HG03460 (cell line): ENCODE measurements at regions not wholly inside any gene's neighbourhood (a gene's known extent, or its start where the extent isn't known, plus 50 kb on each side); places are given as distances from the start of the nearest gene placed in this dataset.
A peak's percentile ranks its signal among the peaks of the same experiment; 100 is the strongest.
"Not testable (repeated sequence)": the region's sequence is repeated elsewhere in the genome, so short reads cannot be mapped to it uniquely, and the experiment has no call there.

Source experiments
- ATAC-seq: cut with Tn5 transposase; IDR thresholded peaks from one replicate; pipeline ENCODE4 v1.9.1; 2021; ENCODE audit not compliant: unreplicated experiment

DNA sequence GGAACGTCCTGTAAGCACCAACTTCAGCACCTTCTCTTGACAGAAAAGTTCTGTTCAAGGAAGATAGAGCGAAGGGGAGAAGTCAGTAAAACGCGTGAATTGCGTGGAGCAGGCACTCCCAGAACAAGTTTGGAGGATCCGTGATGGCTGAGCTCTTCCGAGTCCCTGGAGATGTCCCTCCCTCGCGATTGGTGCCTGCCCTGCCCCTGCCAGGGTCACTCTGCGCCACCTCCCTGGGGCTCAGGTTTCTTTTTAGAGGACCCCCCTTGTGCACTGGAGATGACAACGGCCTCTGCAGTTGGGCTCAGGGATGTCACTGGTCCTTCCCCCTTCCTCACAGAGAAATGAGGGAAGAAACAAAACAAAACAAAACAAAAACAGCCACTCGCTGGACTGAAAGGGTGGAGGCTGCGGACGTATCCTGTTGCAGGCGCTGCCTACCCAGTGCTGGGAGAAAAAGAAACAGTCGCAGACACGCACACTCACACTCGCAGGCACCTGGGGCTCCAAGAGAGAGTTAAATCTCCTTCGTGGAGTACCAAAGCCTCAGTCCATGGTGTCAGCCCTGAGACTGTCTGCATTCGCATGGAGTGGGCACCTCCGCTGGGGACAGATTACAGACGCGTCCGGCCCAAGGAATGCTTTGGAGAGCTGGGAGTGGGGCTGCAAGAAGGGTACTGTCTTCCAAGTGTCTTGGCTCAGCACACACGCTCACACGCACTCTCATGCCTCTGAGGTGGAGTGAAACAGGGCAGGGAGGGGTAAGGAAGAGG is 512.7 kb downstream of the SLCO4C1 start:
- no peak for ATAC-seq

DNA sequence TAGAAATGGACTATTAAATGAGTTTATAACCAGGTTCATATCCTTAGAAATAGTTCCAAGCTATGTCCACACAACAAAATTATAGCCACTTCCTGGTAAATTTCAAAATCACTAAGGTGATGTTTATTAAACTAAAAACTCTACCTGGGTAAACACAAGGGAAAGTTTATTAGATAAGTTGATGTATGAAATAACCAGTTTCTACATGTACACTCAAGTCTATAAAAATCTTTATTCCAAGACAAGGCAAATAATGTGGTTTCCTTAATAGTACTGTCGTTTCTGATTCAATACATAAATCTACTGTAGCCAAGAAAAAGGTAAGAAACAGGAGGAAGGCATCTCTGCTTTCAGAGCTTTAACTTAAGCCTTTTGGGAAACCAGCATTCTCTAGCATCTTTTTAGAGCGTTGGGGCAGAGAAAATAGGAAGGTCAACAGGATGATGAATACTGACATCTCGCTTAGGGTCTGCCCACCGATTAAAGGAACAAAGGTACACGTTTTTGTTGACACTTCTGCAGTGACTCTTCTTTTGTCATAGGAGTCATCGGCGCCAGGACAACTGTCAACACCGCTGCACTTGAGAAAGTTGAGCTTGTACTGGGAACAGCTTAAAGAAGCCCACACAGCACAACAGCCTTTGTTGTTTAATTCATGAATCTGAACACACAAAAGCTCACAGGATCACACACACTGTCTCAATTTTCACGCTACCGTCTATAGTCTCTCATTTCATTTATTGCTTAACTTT is 513.6 kb downstream of the SLCO4C1 start:
- ATAC-seq, result no peak

DNA sequence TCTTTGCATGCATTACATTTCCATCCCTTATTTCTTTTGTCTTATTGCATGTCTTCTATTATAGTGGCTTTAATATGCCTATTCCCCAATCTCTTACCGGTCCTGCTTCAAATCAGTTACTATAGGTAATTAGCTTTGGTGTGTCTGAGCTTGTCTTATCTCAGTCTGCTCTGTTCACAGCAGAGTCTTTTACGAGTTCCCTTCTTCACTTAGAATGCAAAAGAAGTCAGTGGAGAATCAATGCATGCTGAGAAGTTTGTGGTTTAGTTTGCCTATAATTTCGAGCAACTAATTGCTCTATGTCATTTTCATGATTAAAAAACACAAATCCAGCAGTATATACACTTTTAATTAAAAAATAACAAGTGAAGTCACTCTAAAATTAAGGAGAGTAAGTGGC is 545.0 kb downstream of the SLCO4C1 start:
- no peak for ATAC-seq

DNA sequence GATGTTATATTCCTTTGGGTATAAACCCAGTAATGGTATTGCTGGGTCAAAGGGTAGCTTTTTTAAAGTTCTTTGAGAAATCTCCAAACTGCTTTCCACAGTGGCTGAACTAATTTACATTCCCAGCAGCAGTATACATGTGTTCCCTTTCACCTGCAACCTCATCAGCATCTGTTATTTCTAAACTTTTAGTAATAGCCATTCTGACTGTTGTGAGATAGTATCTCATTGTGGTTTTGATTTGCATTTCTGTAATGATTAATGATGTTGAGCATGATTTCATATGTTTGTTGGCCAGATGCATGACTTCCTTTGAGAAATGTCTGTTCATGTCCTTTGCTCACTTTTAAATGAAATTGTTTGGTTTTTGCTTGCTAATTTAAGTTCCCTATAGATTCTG is 553.1 kb downstream of the SLCO4C1 start:
- peak; percentile 65 for ATAC-seq

DNA sequence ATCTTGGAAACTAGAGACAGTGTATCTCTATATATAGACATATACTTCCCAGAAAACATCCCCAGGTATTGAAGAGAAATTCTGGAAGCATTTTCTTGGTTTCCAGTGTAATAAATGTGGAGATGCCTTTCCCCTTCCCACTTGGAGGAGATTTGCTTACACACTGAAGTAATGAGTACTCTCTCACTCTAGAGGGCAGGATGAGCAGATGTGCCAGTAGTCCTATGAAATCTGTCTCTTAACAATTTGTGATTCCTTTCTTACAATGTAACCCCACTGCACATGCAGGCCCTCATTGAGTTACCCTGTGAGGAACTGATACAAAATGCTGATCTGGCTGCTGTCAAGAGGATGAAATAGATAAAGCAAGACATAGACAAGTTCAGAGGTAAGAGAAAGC is 567.2 kb downstream of the SLCO4C1 start:
- ATAC-seq, result no peak

DNA sequence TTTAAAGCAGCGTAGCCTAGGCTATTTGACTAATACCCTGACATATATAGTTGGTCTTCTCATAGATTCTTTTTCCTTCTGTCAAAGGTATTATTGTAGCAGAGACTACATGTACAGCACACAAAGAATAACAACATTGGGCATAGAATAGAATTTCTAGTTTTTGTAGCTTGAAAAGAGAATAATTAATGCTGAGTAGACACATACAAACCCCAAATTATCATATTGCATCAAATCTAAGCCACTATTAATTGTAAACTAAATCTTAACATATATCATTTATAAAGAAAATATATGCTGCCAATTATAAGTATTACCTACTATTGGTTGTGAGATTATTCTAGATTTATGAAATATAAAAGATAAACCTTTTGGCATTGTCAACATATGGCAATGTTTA is 574.5 kb downstream of the SLCO4C1 start:
- no peak for ATAC-seq

DNA sequence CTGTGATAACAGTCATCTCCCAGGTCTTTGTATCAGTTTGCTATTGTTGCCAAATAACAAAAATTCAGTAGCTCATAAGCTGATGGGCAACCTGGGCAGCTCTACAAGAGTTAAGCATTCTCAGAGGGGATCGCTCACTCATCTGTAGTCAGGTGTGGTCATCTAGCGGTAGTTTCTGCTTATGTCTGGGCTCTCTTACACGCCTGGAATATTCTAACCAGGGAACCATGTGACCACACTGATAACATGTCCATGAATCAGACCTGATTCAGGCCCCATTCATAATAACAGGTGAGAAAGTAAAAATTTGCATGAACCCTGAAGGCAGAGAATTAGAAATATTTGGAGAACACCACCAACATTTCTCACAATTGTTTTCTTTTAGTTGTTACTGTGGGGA is 576.1 kb downstream of the SLCO4C1 start:
- no peak for ATAC-seq

DNA sequence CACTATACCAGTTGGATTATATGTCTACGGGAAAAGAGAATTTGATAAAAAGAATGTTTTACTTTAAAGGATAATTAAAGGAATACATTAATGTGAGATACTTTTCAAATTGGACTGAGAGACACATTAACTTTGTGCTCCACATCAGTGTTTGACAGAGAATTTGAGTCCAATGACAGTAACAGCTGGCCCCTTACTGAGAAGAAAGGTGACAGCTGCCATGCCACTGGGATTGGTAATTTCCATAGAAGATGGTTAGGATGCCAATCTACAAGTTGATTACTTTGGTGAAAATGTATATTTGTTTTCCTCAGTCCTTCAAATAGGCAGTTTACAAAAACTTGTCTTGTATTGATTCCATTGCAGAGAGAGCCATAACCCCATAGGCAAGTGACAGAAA is 578.4 kb downstream of the SLCO4C1 start:
- no peak for ATAC-seq

DNA sequence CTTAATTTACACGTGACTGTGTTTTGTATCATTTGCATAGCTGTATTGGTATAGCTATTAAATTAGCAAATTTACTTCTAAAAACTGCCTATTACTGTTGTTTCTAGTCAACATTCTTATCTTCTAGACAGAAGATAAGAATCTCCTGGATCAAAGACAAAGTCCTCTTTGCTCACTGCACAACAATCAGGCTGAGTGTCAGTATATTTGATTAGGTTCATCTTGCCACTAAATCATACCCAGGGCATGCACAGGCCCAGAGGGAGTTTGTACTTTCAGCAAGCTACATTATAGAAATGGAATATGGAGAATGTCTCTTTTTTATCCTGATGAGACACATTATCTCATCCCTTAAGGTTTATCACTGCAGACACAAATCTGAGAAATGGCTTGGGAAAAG is 579.1 kb downstream of the SLCO4C1 start:
- ATAC-seq, result no peak

DNA sequence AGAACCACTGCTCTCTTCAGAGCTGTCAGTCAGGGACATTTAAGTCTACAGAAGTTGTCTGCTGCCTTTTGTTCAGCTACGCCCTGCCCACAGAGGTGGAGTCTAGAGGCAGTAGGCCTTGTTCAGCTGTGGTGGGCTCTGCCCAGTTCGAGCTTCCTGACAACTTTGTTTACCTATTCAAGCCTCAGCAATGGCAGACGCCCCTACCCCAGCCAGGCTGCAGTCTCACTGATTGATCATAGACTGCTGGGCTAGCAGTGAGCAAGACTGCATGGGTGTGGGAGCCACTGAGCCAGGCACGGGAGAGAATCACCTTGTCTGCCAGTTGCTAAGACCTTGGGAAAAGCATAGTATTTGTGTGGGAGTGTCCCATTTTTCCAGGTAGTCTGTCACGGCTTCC is 580.3 kb downstream of the SLCO4C1 start:
- not testable (repeated sequence) for ATAC-seq

DNA sequence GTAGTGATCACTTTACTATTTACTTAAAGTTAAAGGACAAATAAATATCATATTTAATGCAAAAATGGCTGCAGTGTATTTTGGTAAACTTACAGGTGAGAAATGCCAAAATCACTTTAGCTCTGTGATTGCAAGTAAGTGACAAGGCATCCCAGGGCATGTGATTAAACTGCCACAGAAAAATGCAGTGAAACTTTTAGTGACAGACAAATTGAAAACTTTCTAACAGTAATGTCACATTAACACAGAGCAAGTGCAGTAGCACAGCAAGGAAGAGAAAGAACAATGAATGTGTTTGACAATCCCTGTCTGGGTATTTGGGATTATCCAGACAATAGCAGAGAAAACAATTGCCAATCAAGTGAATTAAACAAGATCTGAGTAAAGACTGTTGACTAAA is 606.8 kb downstream of the SLCO4C1 start:
- no peak for ATAC-seq

DNA sequence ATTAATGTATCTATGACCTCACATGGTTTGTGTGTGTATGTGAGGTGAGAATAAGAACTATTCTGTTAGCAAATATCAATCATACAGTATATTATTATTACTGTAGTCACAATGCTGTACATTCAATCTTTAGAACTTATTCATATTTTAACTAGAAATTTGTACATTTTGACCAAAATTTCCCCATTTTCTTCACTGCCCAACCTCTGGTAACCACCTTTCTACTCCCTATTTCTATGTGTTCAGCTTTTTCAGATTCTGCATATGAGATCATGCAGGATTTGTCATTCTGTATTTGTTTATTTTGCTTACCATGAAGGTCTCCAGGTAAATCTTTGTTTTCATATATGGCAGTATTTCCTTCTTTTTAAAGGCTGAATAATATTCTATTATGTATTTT is 607.9 kb downstream of the SLCO4C1 start:
- no peak for ATAC-seq

DNA sequence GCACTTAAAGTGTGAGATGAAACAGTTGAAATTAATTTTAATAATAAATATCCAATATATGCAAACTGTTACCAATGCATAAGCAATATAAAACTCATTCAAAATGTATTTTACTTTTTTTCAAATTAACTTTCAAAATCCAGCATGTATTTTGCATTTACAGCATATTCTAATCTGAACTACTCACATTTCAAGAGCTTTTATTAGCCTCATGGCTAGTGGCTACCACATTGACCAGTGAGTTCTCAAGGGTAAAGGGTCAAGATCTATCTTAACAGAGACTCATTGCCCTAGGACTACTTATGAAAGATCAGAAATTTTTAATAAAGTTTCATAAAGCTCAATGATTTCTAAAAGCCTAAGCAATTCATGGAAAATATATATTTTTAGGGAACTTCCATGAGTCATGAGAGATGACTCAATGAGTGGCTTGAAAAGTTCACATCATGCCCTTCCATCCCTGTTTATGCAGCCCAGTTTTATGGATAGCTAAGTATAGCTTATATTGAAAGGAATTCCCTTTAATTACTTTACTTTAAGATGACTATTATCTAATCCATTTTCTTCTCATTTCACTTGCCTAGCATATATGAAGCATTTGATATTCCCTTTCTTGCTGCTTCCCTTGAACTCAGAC is 608.6 kb downstream of the SLCO4C1 start:
- ATAC-seq, result no peak

DNA sequence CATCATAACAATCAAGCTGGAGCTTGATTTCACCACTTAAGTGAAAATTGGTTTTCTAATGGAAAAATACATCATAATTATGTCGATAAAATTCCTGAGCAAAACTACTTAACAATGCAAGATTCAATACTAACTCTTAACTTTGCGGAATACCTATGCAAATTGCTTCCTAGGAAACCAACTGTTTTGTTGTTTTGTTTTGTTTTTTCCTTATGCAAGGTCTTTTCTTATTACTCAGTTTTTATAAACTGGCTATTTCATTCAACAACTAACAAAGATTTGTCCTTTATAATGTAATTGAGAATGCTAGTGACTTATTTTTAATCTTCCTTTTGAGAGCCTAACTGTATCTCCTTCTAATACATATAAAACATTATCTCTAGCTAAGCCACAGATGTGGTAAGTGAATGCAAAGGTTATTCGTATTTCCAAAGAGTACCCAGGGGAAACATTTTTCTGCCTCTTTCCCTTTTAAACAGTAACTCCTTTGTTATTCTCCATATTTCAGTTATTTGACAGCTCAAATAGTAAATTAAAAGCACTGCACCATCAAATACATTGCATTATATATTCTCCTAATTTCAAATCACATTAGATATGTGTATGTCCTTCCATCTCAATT is 609.4 kb downstream of the SLCO4C1 start:
- ATAC-seq, result no peak

DNA sequence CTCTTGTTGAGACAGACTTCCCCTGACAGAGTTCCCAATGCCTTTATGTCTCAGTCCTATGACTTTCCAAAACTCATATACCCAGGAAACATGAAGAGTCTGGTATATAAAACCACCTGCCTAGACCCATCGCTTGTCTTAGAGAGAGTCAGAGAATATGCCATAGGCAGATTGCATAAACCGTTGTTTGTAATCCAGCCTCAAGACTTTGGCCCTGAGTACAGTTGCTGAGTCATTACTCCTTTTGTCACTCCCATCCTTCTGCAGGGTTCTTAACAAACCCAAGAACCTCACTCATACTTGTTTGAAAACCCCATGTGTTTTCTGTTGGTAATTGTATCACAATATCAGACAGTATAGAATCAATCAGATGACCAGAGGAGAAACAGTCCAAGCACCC is 616.3 kb downstream of the SLCO4C1 start:
- ATAC-seq, result no peak

DNA sequence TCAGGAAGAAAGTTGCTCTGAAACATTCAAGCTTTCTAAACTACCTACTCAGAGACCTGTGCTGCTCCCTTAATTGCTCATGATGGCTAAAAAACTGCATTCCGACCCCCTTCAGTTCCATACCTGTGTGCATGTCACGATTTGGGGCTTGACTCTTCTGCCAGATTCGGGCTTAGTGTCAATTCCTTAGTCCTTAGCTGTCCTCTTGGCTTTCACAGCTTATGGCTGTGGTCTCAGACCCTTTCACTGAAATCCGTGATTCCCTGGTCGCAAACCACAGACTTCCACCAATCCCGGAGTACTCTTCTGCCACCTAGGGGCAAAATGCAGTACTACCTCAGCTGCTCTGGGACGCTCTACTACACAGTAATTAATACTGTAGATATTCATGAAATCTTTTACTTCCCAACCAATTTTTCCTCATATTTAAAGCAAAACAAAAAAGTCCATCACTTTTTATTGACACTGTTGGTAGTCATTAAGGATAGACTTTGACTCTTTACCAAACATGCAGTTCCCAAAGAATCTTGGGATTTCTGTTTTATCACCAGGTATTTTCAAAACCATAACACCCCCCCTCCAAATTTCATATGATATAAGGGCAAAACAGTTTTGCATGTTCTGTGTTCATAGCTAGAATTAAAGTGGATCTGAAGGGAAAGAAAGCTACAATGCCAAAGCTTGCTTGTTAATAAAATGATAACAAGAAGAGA is 617.4 kb downstream of the SLCO4C1 start:
- ATAC-seq, result peak; percentile 86

DNA sequence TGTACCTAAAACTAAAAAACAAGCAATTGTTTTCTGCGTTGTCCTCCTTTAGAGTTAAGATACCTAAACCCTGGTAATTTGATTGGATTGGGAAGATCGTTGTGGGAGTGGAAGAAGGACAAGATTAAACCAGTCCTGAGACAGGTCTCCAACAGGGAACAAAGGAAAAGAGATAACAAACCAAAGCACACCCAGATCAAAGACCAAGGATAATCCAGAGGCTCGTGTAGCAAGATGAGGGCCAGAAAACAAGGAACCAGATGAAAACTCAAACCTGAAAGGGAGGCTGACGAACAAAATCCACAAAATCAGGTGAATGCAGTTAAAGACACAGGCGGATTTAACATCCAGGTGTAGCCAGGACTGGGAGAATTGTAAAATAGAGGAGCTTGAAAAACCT is 618.1 kb downstream of the SLCO4C1 start:
- ATAC-seq, result no peak

DNA sequence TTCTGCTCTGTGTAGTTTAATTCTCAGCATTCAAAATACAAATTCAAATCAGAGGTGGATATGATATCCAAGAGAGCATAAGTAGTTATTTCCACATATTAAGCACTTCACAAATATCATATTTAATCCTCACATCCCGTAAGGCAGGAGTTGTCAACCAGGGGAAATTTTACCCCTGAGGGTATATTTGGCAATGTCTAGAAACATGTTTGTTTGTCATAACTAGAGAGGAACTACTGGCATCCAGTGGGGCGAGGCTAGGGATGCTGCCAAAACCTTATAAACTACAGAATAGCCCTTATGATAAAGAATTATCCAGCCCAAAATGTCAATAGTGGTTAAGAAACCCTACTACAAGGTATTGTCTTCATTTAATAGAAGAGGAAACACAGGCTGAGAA is 619.4 kb downstream of the SLCO4C1 start:
- no peak for ATAC-seq

DNA sequence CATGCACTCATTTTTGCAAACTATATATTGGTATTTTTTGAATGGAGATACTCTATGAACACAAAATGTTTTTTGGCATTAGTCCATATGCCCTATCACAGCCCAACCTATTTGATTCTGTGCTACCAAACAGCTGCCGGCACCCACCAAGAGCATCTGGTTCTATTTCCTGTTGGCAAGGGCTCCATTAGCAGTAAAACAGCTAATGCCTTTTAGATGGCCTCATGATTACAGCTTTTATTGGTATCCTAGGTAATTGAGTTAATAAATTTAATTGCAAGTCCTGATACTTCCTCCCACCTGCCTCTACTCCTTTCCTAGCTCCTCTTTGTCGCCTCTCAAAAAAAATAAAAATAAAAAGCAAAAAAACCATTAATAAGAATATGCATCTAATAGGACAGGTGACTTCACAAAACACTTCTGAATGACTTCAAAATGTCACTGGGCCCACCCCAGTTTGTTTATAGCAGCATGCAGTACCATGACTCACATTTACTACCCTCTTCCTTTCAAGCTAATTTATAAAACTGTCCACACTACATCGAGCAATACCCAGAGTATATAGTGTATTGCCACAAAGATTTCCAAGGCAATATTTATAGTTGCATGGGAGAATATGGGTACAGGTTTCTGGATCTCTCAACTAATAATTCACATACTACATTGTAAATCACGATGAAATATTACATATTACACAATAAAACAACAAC is 620.4 kb downstream of the SLCO4C1 start:
- no peak for ATAC-seq

DNA sequence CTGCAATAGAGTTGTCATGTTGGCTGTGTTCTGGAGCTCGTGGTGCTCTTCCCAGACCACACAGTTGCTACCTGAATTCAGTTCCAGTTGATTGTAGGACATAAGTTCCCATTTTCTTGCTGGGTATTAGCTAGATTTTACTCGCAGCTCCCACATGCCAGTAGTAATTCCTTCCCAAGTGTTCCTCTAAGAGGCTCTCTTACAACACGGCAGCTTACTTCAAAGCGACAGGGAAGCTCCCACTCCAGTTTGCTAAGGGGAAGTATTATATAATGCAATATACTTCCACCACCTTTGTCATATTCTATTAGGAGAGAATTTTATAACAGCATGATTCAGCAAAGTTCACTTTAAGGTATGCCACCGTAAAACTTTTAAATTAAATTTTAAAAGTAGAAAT is 623.0 kb downstream of the SLCO4C1 start:
- no peak for ATAC-seq
